MM.1S (cell line): ENCODE measurements at regions not wholly inside any gene's neighbourhood (a gene's known extent, or its start where the extent isn't known, plus 50 kb on each side); places are given as distances from the start of the nearest gene placed in this dataset.

Experiments
- DNase-seq: peaks from one replicate; pipeline ENCODE4 v3.0.0-alpha.2; 2015
- H2AFZ ChIP-seq: fragments of 300-600 bp; sonication (generic); 2 replicates; pipeline ENCODE4 v1.6.0; 2016; ENCODE audit warnings: antibody characterized with exemption, low read length
- H3F3A ChIP-seq: fragments of 300-600 bp; sonication (generic); 2 replicates; pipeline ENCODE4 v1.6.1; 2016; ENCODE audit warnings: mild to moderate bottlenecking, antibody characterized with exemption, low read length, moderate library complexity, mixed read lengths; ENCODE audit not compliant: insufficient read depth
- H3K27ac ChIP-seq: fragments of 300-600 bp; sonication (generic); 2 replicates; pipeline ENCODE4 v1.5.1; 2016; ENCODE audit warnings: mild to moderate bottlenecking, low read length
- H3K27me3 ChIP-seq: fragments of 300-600 bp; sonication (generic); replicated peaks from 2 replicates; pipeline ENCODE4 v1.6.0; 2016; ENCODE audit warnings: low read length; ENCODE audit not compliant: insufficient read depth
- H3K36me3 ChIP-seq: fragments of 300-600 bp; sonication (generic); replicated peaks from 2 replicates; pipeline ENCODE4 v1.6.1; 2016; ENCODE audit warnings: mild to moderate bottlenecking, low read length, mixed read lengths; ENCODE audit not compliant: insufficient read depth
- H3K4me1 ChIP-seq: fragments of 300-600 bp; sonication (generic); 2 replicates; pipeline ENCODE4 v1.6.1; 2016; ENCODE audit warnings: low read length, mixed read lengths
- H3K4me2 ChIP-seq: fragments of 300-600 bp; sonication (generic); 2 replicates; pipeline ENCODE4 v1.6.0; 2016; ENCODE audit warnings: low read depth, low read length
- H3K4me3 ChIP-seq: fragments of 300-600 bp; sonication (generic); 2 replicates; pipeline ENCODE4 v1.5.1; 2016; ENCODE audit warnings: low read length, mixed read lengths
- H3K79me2 ChIP-seq: fragments of 300-600 bp; sonication (generic); 2 replicates; pipeline ENCODE4 v1.6.1; 2016; ENCODE audit warnings: mixed run types, low read length, mixed read lengths
- H3K9ac ChIP-seq: fragments of 300-600 bp; sonication (generic); 2 replicates; pipeline ENCODE4 v1.6.1; 2016; ENCODE audit warnings: low read length, mixed read lengths
- H3K9me2 ChIP-seq: fragments of 300-600 bp; sonication (generic); replicated peaks from 2 replicates; pipeline ENCODE4 v1.6.1; 2016; ENCODE audit warnings: mild to moderate bottlenecking, low read length, mixed read lengths; ENCODE audit not compliant: insufficient read depth
- H3K9me3 ChIP-seq: fragments of 300-600 bp; sonication (generic); replicated peaks from 2 replicates; pipeline ENCODE4 v1.6.1; 2016; ENCODE audit warnings: mild to moderate bottlenecking, low read length, mixed read lengths; ENCODE audit not compliant: insufficient read depth
- H4K20me1 ChIP-seq: fragments of 300-600 bp; sonication (generic); 2 replicates; pipeline ENCODE4 v1.6.1; 2016; ENCODE audit warnings: mild to moderate bottlenecking, low read length, moderate library complexity, mixed read lengths; ENCODE audit not compliant: insufficient read depth
- CTCF ChIP-seq: fragments of 300-600 bp; sonication (generic); IDR thresholded peaks from 2 replicates; pipeline ENCODE4 v1.5.1; 2016; ENCODE audit warnings: antibody characterized with exemption, low read length, mixed read lengths
- EZH2 ChIP-seq: fragments of 300-600 bp; sonication (generic); optimal IDR thresholded peaks from 2 replicates; pipeline ENCODE3; 2017; ENCODE audit warnings: low read depth, mild to moderate bottlenecking, antibody characterized with exemption, low read length, mixed read lengths
- EZH2phosphoT487 ChIP-seq: fragments of 300-600 bp; sonication (generic); IDR thresholded peaks from 2 replicates; pipeline ENCODE4 v1.6.1; 2018; ENCODE audit warnings: antibody characterized with exemption, low read length

GRCh38 chr4:19304028-19304427, 947.7 kb upstream of the SLIT2 start:
- no peaks in the 10 kb centered on the region for H3K9me3 ChIP-seq
- no peaks in the 10 kb centered on the region for H4K20me1 ChIP-seq
- no peak for DNase-seq
- no peaks in the 10 kb centered on the region for H3K36me3 ChIP-seq
- no peak overlapping the region for H3K9ac ChIP-seq
- no peaks in the 10 kb centered on the region for H3F3A ChIP-seq
- no peaks in the 10 kb centered on the region for H3K27me3 ChIP-seq
- H3K79me2 ChIP-seq: no peaks in the 10 kb centered on the region
- H3K9me2 ChIP-seq: no peaks in the 10 kb centered on the region
- H3K27ac ChIP-seq: no peak overlapping the region
- H3K4me1 ChIP-seq: peaks cover 12% of the 10 kb centered on the region
- no peak overlapping the region for H3K4me3 ChIP-seq
- TF ChIP-seq CTCF: no peak
- no peak overlapping the region for H3K4me2 ChIP-seq
- no peak overlapping the region for H2AFZ ChIP-seq

GRCh38 chr4:19301527-19301926, 950.2 kb upstream of the SLIT2 start:
- no peak overlapping the region for H3K9ac ChIP-seq
- TF ChIP-seq EZH2phosphoT487 (no peak), CTCF (no peak), EZH2 (no peak)
- no peaks in the 10 kb centered on the region for H3K36me3 ChIP-seq
- no peak overlapping the region for H3K27ac ChIP-seq
- no peaks in the 10 kb centered on the region for H3K9me2 ChIP-seq
- H3K9me3 ChIP-seq: no peaks in the 10 kb centered on the region
- H3K4me2 ChIP-seq: no peak overlapping the region
- no peaks in the 10 kb centered on the region for H4K20me1 ChIP-seq
- H3K4me1 ChIP-seq: no peaks in the 10 kb centered on the region
- no peaks in the 10 kb centered on the region for H3K27me3 ChIP-seq
- no peaks in the 10 kb centered on the region for H3F3A ChIP-seq
- DNase-seq: no peak
- no peaks in the 10 kb centered on the region for H3K79me2 ChIP-seq
- H2AFZ ChIP-seq: no peak overlapping the region
- no peak overlapping the region for H3K4me3 ChIP-seq

GRCh38 chr4:19300213-19300612, 951.5 kb upstream of the SLIT2 start:
- Histone ChIP-seq H3K27ac (no peak overlapping the region), H3K4me2 (no peak overlapping the region), H3K9me2 (no peaks in the 10 kb centered on the region), H4K20me1 (no peaks in the 10 kb centered on the region), H3F3A (no peaks in the 10 kb centered on the region), H3K4me1 (no peaks in the 10 kb centered on the region), H3K79me2 (no peaks in the 10 kb centered on the region), H2AFZ (no peak overlapping the region), H3K9ac (no peak overlapping the region), H3K4me3 (no peak overlapping the region), H3K36me3 (no peaks in the 10 kb centered on the region), H3K9me3 (no peaks in the 10 kb centered on the region), H3K27me3 (no peaks in the 10 kb centered on the region)
- DNase-seq: no peak
- no peak for TF ChIP-seq EZH2phosphoT487
- TF ChIP-seq EZH2: no peak
- no peak for TF ChIP-seq CTCF

GRCh38 chr4:19298998-19299397, 952.7 kb upstream of the SLIT2 start:
- H3K9me2 ChIP-seq: no peaks in the 10 kb centered on the region
- no peaks in the 10 kb centered on the region for H4K20me1 ChIP-seq
- no peak for DNase-seq
- H3K9me3 ChIP-seq: no peaks in the 10 kb centered on the region
- no peaks in the 10 kb centered on the region for H3K79me2 ChIP-seq
- H2AFZ ChIP-seq: no peak overlapping the region
- no peak for TF ChIP-seq EZH2
- no peak for TF ChIP-seq CTCF
- no peak for TF ChIP-seq EZH2phosphoT487
- H3F3A ChIP-seq: no peaks in the 10 kb centered on the region
- H3K36me3 ChIP-seq: no peaks in the 10 kb centered on the region
- H3K4me2 ChIP-seq: no peak overlapping the region
- H3K27me3 ChIP-seq: no peaks in the 10 kb centered on the region
- no peak overlapping the region for H3K27ac ChIP-seq
- H3K4me3 ChIP-seq: no peak overlapping the region
- H3K9ac ChIP-seq: no peak overlapping the region
- no peaks in the 10 kb centered on the region for H3K4me1 ChIP-seq
